ENCODE measurements at regions not wholly inside any gene's neighbourhood (a gene's known extent, or its start where the extent isn't known, plus 50 kb on each side); places are given as distances from the start of the nearest gene placed in this dataset.
"Not testable (repeated sequence)": the region's sequence is repeated elsewhere in the genome, so short reads cannot be mapped to it uniquely, and the experiment has no call there.

- Histone ChIP-seq H3K36me3 (ENCODE audit: low read depth) (no peaks in the 10 kb centered on the region), H3K4me3 (ENCODE audit: severe bottlenecking) (no peak overlapping the region), H3K27me3 (ENCODE audit: insufficient read depth, poor library complexity, severe bottlenecking) (no peaks in the 10 kb centered on the region), H3K4me1 (ENCODE audit: insufficient read depth, poor library complexity, severe bottlenecking) (no peaks in the 10 kb centered on the region), H3K9me3 (ENCODE audit: severe bottlenecking) (no peaks in the 10 kb centered on the region), H3K27ac (ENCODE audit: poor library complexity, severe bottlenecking) (no peak overlapping the region)
- ATAC-seq (ENCODE audit: low read depth): no peak
- DNase-seq (ENCODE audit: low spot score): no peak
- TF ChIP-seq, protein P1, sequence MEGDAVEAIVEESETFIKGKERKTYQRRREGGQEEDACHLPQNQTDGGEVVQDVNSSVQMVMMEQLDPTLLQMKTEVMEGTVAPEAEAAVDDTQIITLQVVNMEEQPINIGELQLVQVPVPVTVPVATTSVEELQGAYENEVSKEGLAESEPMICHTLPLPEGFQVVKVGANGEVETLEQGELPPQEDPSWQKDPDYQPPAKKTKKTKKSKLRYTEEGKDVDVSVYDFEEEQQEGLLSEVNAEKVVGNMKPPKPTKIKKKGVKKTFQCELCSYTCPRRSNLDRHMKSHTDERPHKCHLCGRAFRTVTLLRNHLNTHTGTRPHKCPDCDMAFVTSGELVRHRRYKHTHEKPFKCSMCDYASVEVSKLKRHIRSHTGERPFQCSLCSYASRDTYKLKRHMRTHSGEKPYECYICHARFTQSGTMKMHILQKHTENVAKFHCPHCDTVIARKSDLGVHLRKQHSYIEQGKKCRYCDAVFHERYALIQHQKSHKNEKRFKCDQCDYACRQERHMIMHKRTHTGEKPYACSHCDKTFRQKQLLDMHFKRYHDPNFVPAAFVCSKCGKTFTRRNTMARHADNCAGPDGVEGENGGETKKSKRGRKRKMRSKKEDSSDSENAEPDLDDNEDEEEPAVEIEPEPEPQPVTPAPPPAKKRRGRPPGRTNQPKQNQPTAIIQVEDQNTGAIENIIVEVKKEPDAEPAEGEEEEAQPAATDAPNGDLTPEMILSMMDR (IDR thresholded peaks at IDR 0.05; ENCODE audit: poor library complexity, severe bottlenecking): no peak
Measured at GRCh38 chr14:83977583-83977982, 1552.4 kb upstream of the FLRT2 start.

GRCh38 chr14:83981676-83982258 is 1548.2 kb upstream of the FLRT2 start:
- not testable (repeated sequence) for H3K9me3 ChIP-seq (ENCODE audit: severe bottlenecking); H3K4me1 ChIP-seq (ENCODE audit: insufficient read depth, poor library complexity, severe bottlenecking); H3K27ac ChIP-seq (ENCODE audit: poor library complexity, severe bottlenecking); H3K27me3 ChIP-seq (ENCODE audit: insufficient read depth, poor library complexity, severe bottlenecking); H3K36me3 ChIP-seq (ENCODE audit: low read depth); ATAC-seq (ENCODE audit: low read depth); H3K4me3 ChIP-seq (ENCODE audit: severe bottlenecking); DNase-seq (ENCODE audit: low spot score)

- no peaks in the 10 kb centered on the region for H3K27me3 ChIP-seq (ENCODE audit: insufficient read depth, poor library complexity, severe bottlenecking)
- H3K36me3 ChIP-seq (ENCODE audit: low read depth): no peaks in the 10 kb centered on the region
- H3K9me3 ChIP-seq (ENCODE audit: severe bottlenecking): no peaks in the 10 kb centered on the region
- no peaks in the 10 kb centered on the region for H3K4me1 ChIP-seq (ENCODE audit: insufficient read depth, poor library complexity, severe bottlenecking)
- ATAC-seq (ENCODE audit: low read depth) (no peak), DNase-seq (ENCODE audit: low spot score) (no peak)
- H3K4me3 ChIP-seq (ENCODE audit: severe bottlenecking): no peak overlapping the region
- TF ChIP-seq, protein P1 (IDR thresholded peaks at IDR 0.05; ENCODE audit: poor library complexity, severe bottlenecking): no peak
- H3K27ac ChIP-seq (ENCODE audit: poor library complexity, severe bottlenecking): no peak overlapping the region
Measured at GRCh38 chr14:83988275-83988674, 1541.7 kb upstream of the FLRT2 start.

DNA sequence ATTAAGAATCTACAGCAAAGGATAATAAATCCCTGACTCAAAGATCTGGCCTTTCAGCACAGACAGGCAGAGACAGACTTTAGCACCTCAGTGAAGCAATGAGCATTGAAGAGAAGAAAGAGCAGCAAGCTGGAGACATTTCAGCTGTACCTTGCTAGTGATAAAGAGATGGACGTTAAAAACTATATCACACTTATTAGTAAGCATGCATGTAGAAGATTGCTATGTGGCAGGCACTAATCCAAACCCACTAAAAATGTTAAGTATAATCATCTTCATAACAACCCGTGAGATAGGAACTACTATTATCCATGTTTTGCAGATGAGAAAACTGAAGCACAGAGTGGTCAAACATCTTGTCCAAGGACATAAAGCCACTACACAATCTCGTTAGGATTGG is 1538.3 kb upstream of the FLRT2 start:
- Histone ChIP-seq H3K27ac (ENCODE audit: poor library complexity, severe bottlenecking) (no peak overlapping the region), H3K27me3 (ENCODE audit: insufficient read depth, poor library complexity, severe bottlenecking) (no peaks in the 10 kb centered on the region), H3K9me3 (ENCODE audit: severe bottlenecking) (no peaks in the 10 kb centered on the region), H3K36me3 (ENCODE audit: low read depth) (no peaks in the 10 kb centered on the region), H3K4me1 (ENCODE audit: insufficient read depth, poor library complexity, severe bottlenecking) (no peaks in the 10 kb centered on the region), H3K4me3 (ENCODE audit: severe bottlenecking) (no peak overlapping the region)
- TF ChIP-seq, protein P1 (IDR thresholded peaks at IDR 0.05; ENCODE audit: poor library complexity, severe bottlenecking): no peak
- no peak for DNase-seq (ENCODE audit: low spot score)
- no peak for ATAC-seq (ENCODE audit: low read depth)

DNA sequence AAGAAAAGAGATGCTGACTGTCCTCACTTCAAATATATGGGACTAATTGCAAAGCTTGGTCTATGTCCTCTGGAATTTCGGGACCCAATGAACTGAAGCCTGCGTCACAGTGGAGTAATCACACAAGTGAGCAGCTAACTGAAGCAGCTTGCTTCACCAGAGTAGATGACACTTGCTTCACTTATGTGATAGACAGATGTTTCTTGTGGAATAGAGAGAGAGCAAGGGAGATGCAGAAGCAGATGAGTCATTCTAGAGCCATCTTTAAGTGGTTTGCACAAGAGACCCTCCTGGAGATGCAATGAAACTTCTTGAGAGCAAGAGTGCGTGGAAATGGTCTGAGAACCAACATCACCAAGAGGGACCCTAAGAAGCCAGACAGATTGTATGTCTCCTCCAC is 1537.1 kb upstream of the FLRT2 start:
- TF ChIP-seq, protein P1 (IDR thresholded peaks at IDR 0.05; ENCODE audit: poor library complexity, severe bottlenecking): no peak
- Histone ChIP-seq H3K4me3 (ENCODE audit: severe bottlenecking) (no peak overlapping the region), H3K27ac (ENCODE audit: poor library complexity, severe bottlenecking) (no peak overlapping the region), H3K4me1 (ENCODE audit: insufficient read depth, poor library complexity, severe bottlenecking) (no peaks in the 10 kb centered on the region), H3K36me3 (ENCODE audit: low read depth) (no peaks in the 10 kb centered on the region), H3K9me3 (ENCODE audit: severe bottlenecking) (no peaks in the 10 kb centered on the region), H3K27me3 (ENCODE audit: insufficient read depth, poor library complexity, severe bottlenecking) (no peaks in the 10 kb centered on the region)
- DNase-seq (ENCODE audit: low spot score) (no peak), ATAC-seq (ENCODE audit: low read depth) (no peak)

Measured in RWPE2 (cell line).